ENCODE measurements at regions not wholly inside any gene's neighbourhood (a gene's known extent, or its start where the extent isn't known, plus 50 kb on each side); places are given as distances from the start of the nearest gene placed in this dataset.
A peak's percentile ranks its signal among the peaks of the same experiment; 100 is the strongest.

DNA sequence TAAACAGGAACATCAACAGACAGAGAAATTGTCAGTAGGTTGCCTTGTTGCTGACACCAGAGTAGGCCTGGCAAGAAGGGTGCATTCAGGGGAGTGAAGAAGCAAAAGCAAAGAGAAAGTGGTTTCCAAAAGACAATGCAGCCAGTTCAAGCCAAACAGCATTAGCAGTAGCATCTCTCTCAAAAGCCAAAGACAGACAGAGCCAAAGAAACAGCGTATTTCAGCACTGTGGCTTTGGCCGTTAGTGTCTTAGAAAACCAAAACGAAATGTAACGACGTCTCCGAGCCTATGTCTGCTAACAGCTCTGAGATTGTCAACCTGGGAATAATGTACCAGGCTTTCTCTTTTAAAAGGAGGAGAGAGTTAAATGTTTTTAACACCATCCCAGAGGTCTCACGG lies 178.6 kb downstream of the NRP2 start:
- WGBS, 2 donors (ENCODE audit: low coverage in 1 of 2), result 85 to 87% methylated on average over 7 of the region's 7 CpGs
- intact Hi-C loops (cut with DNase I; ENCODE audit: low total_unique reads), result no loop called here
- in situ Hi-C loops (cut with MboI; ENCODE audit: low pct_ligation_motif_present in 1 of 4, low pct_unique_long_range_greater_than_20kb in 1 of 4, low sequenced_read_pairs in 3 of 4), result no loop called here

DNA sequence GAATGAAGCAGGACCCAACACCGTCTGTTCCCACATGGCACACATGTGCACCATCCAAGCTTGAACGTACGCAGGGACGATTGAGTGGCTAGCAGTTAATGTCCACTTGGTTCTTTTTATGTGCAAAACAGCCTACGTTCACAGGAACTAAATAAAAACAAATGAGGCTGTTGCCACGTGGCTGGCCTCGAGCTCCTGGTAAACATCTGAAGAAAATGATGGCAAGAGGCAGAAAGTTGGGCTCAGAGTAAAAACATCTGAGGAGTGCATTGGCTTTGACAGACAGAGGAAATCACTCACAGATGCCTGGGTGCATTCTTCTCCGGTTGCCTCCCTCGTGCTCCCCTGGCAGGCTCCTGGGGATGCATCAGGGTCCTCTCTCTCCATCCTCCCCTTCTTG lies 177.9 kb downstream of the NRP2 start:
- in situ Hi-C loops (cut with MboI; ENCODE audit: low pct_ligation_motif_present in 1 of 4, low pct_unique_long_range_greater_than_20kb in 1 of 4, low sequenced_read_pairs in 3 of 4) (no loop called here), intact Hi-C loops (cut with DNase I; ENCODE audit: low total_unique reads) (no loop called here)
- Histone ChIP-seq H3K9me3 (no peaks in the 10 kb centered on the region), H3K4me1 (no peaks in the 10 kb centered on the region), H3K4me3 (no peak overlapping the region), H3K27me3 (no peaks in the 10 kb centered on the region), H3K36me3 (no peaks in the 10 kb centered on the region), H3K27ac (no peak overlapping the region)
- no peak for TF ChIP-seq POLR2AphosphoS5 (IDR thresholded peaks at IDR 0.05)
- TF ChIP-seq EP300 (IDR thresholded peaks at IDR 0.05; ENCODE audit: low read depth), result no peak
- no peak for TF ChIP-seq POLR2A (IDR thresholded peaks at IDR 0.05)
- TF ChIP-seq, protein P1, sequence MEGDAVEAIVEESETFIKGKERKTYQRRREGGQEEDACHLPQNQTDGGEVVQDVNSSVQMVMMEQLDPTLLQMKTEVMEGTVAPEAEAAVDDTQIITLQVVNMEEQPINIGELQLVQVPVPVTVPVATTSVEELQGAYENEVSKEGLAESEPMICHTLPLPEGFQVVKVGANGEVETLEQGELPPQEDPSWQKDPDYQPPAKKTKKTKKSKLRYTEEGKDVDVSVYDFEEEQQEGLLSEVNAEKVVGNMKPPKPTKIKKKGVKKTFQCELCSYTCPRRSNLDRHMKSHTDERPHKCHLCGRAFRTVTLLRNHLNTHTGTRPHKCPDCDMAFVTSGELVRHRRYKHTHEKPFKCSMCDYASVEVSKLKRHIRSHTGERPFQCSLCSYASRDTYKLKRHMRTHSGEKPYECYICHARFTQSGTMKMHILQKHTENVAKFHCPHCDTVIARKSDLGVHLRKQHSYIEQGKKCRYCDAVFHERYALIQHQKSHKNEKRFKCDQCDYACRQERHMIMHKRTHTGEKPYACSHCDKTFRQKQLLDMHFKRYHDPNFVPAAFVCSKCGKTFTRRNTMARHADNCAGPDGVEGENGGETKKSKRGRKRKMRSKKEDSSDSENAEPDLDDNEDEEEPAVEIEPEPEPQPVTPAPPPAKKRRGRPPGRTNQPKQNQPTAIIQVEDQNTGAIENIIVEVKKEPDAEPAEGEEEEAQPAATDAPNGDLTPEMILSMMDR (IDR thresholded peaks at IDR 0.05), result no peak
- no peak for DNase-seq
- 66 to 68% methylated on average over 5 to 9 of the region's 9 CpGs for WGBS, 2 donors (ENCODE audit: low coverage in 1 of 2)

More for the DNA sequence above, 178.6 kb downstream of the NRP2 start:
- no peaks in the 10 kb centered on the region for H3K36me3 ChIP-seq
- DNase-seq, result no peak
- H3K9me3 ChIP-seq, result no peaks in the 10 kb centered on the region
- TF ChIP-seq EP300 (IDR thresholded peaks at IDR 0.05; ENCODE audit: low read depth) (no peak), POLR2A (IDR thresholded peaks at IDR 0.05) (no peak), POLR2AphosphoS5 (IDR thresholded peaks at IDR 0.05) (no peak)
- TF ChIP-seq, protein P1 (IDR thresholded peaks at IDR 0.05), result no peak
- H3K4me3 ChIP-seq, result no peak overlapping the region
- H3K4me1 ChIP-seq, result no peaks in the 10 kb centered on the region
- H3K27ac ChIP-seq, result no peak overlapping the region
- no peaks in the 10 kb centered on the region for H3K27me3 ChIP-seq

DNA sequence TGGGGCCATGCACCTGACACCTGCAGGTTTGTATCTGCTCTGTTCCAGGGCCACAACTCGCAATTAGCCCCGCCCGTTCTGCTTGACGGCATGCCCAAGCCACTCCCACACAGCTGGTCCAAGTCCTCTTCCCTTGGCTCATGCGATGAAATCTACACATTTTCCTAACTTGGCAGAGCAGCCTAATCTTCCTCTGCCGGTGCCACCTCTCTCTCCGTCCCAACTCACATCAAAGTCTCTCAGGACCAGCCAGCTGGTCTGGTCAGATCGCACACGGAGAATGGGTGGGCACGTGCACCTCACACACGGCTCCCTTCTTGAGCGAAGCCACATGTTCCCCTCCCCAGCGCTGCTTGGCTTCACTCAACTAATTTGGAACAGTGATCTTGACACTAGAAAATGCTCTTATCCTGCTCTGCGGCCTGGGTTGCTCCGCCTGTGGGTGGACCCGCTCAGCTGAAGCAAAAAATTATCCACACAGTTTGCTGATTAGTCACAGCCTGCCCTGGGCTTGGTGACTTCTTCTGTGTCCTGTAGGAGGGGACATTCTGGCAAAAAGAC lies 176.7 kb downstream of the NRP2 start:
- DNase-seq, result peak; percentile 24
- in situ Hi-C loops (cut with MboI; ENCODE audit: low pct_ligation_motif_present in 1 of 4, low pct_unique_long_range_greater_than_20kb in 1 of 4, low sequenced_read_pairs in 3 of 4) (no loop called here), intact Hi-C loops (cut with DNase I; ENCODE audit: low total_unique reads) (no loop called here)
- no peak for TF ChIP-seq POLR2A (IDR thresholded peaks at IDR 0.05)
- TF ChIP-seq EP300 (IDR thresholded peaks at IDR 0.05; ENCODE audit: low read depth), result no peak
- TF ChIP-seq POLR2AphosphoS5 (IDR thresholded peaks at IDR 0.05), result no peak
- TF ChIP-seq, protein P1 (IDR thresholded peaks at IDR 0.05), result no peak
- H3K4me3 ChIP-seq, result no peak overlapping the region
- no peaks in the 10 kb centered on the region for H3K4me1 ChIP-seq
- no peaks in the 10 kb centered on the region for H3K9me3 ChIP-seq
- WGBS, 2 donors (ENCODE audit: low coverage in 1 of 2), result 24 to 41% methylated on average over 10 to 16 of the region's 16 CpGs
- no peaks in the 10 kb centered on the region for H3K27me3 ChIP-seq
- no peaks in the 10 kb centered on the region for H3K36me3 ChIP-seq
- no peak overlapping the region for H3K27ac ChIP-seq

DNA sequence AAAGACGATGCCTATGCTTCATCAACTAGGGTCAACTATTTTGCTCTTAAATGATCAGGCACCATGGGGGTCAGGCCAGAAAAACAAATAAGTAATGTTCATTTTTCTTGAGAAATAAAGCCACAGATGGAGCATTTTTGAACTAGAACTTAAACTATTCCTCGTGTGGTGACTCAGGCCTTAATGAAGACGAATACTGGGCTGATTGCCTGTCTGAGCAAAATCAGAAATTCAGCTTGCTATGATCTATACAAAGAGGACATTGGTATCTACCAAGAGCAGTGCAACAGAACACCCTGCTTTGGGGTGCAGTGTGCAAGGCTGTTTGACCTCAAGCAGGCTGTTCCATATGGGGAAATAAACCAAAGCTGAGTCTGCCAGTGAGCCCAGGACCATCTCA lies 176.0 kb downstream of the NRP2 start:
- H3K27ac ChIP-seq, result no peak overlapping the region
- no peaks in the 10 kb centered on the region for H3K36me3 ChIP-seq
- in situ Hi-C loops (cut with MboI; ENCODE audit: low pct_ligation_motif_present in 1 of 4, low pct_unique_long_range_greater_than_20kb in 1 of 4, low sequenced_read_pairs in 3 of 4), result no loop called here
- no peaks in the 10 kb centered on the region for H3K27me3 ChIP-seq
- no peak for TF ChIP-seq POLR2AphosphoS5 (IDR thresholded peaks at IDR 0.05)
- no peak for TF ChIP-seq POLR2A (IDR thresholded peaks at IDR 0.05)
- TF ChIP-seq, protein P1 (IDR thresholded peaks at IDR 0.05), result no peak
- TF ChIP-seq EP300 (IDR thresholded peaks at IDR 0.05; ENCODE audit: low read depth), result no peak
- intact Hi-C loops (cut with DNase I; ENCODE audit: low total_unique reads), result no loop called here
- H3K4me3 ChIP-seq, result no peak overlapping the region
- H3K4me1 ChIP-seq, result no peaks in the 10 kb centered on the region
- DNase-seq, result no peak
- 75 to 76% methylated on average over 3 of the region's 3 CpGs for WGBS, 2 donors (ENCODE audit: low coverage in 1 of 2)
- H3K9me3 ChIP-seq, result no peaks in the 10 kb centered on the region

All from transverse colon (tissue), 4 donors.